ENCODE measurements at regions not wholly inside any gene's neighbourhood (a gene's known extent, or its start where the extent isn't known, plus 50 kb on each side); places are given as distances from the start of the nearest gene placed in this dataset.

GRCh38 chrX:101813200-101813599, 118.6 kb downstream of the ZMAT1 start:
- no peak for TF ChIP-seq GATA2 (IDR thresholded peaks at IDR 0.05; ENCODE audit: low read depth, low read length)
- no peak for TF ChIP-seq GATA3 (IDR thresholded peaks at IDR 0.05; ENCODE audit: low read depth, low read length)
